Endothelial cell of umbilical vein (primary cell): ENCODE measurements at regions not wholly inside any gene's neighbourhood (a gene's known extent, or its start where the extent isn't known, plus 50 kb on each side); places are given as distances from the start of the nearest gene placed in this dataset.

Experiments
- BruUV-seq: library from RNA; stranded (reverse); fragments of 400-500 nt; replicated peaks from 2 replicates; lab custom pipeline; 2021; lab: Mats Ljungman, UMichigan
- CTCF ChIA-PET: fragments of 300-600, 350-600 bp; sonication (Branson Sonifier 250); formaldehyde crosslinking; loops from one replicate; lab custom pipeline; 2021; ENCODE audit warnings: antibody characterized with exemption, inconsistent platforms; lab: Charles Lee
- POLR2A ChIA-PET: fragments of 300-600, 350-600 bp; sonication (Branson Sonifier 250); formaldehyde crosslinking; loops from one replicate; lab custom pipeline; 2021; ENCODE audit warnings: antibody characterized with exemption, inconsistent platforms; lab: Charles Lee
- DNase-seq: peaks from one replicate; pipeline ENCODE4 v3.0.0-alpha.2; 2011; ENCODE audit warnings: low read depth, low spot score
- FAIRE-seq: peaks from 2 replicates; lab custom pipeline; 2011; peaks lifted over from hg19 to GRCh38; lab: Jason Lieb, UNC
- H2AFZ ChIP-seq: 2 replicates; pipeline ENCODE4 v1.6.0; 2012; ENCODE audit warnings: low read depth, low read length, control low read depth, inconsistent platforms
- H3K27ac ChIP-seq: 2 replicates; pipeline ENCODE4 v1.5.1; 2011; ENCODE audit warnings: low read depth, mild to moderate bottlenecking, control low read depth, low read length, moderate library complexity; ENCODE audit not compliant: insufficient read depth
- H3K27me3 ChIP-seq, 2 experiments: 2 replicates each; pipeline versions ENCODE4 v1.6.0 to v1.6.1; 2011; ENCODE audit warnings: low read length in 2 of 2, mixed read lengths in 1 of 2; ENCODE audit not compliant: control insufficient read depth in 2 of 2, insufficient read depth in 2 of 2
- H3K36me3 ChIP-seq, 2 experiments: 2 replicates in 1 of 2; 3 replicates in 1 of 2; pipeline ENCODE4 v1.5.1; 2011; ENCODE audit warnings: low read length in 2 of 2, mild to moderate bottlenecking in 1 of 2, moderate library complexity in 1 of 2; ENCODE audit not compliant: control insufficient read depth in 2 of 2, insufficient read depth in 2 of 2; ENCODE audit errors: extremely low read depth in 1 of 2
- H3K4me1 ChIP-seq: 3 replicates; pipeline ENCODE4 v1.5.1; 2011; ENCODE audit warnings: mild to moderate bottlenecking, low read length; ENCODE audit not compliant: control insufficient read depth, insufficient read depth; ENCODE audit errors: extremely low read depth
- H3K4me2 ChIP-seq: 2 replicates; pipeline ENCODE4 v1.6.1; 2011; ENCODE audit warnings: low read length, control low read depth, mixed read lengths; ENCODE audit not compliant: insufficient read depth
- H3K4me3 ChIP-seq, 3 experiments: fragments of 200-600 bp in 1 of 3; sonication (generic), shearing (Covaris generic) in 1 of 3; replicated peaks in 1 of 3; 2 replicates each; pipeline ENCODE4 v1.5.1; 2011 to 2016; ENCODE audit warnings: control low read depth in 3 of 3, low read length in 3 of 3, mild to moderate bottlenecking in 2 of 3, inconsistent platforms in 1 of 3, low read depth in 1 of 3, moderate library complexity in 1 of 3; ENCODE audit not compliant: insufficient read depth in 1 of 3
- H3K79me2 ChIP-seq: 2 replicates; pipeline ENCODE4 v1.6.0; 2012; ENCODE audit warnings: low read length, inconsistent platforms; ENCODE audit not compliant: control insufficient read depth, insufficient read depth
- H3K9ac ChIP-seq: replicated peaks from 2 replicates; pipeline ENCODE3; 2011; ENCODE audit warnings: low read length, control low read depth; ENCODE audit not compliant: insufficient read depth; ENCODE audit errors: extremely low read depth
- H3K9me1 ChIP-seq: replicated peaks from 3 replicates; pipeline ENCODE4 v1.6.0; 2011; ENCODE audit warnings: mild to moderate bottlenecking, low read length; ENCODE audit not compliant: control insufficient read depth, insufficient read depth; ENCODE audit errors: extremely low read depth
- H3K9me3 ChIP-seq: replicated peaks from 2 replicates; pipeline ENCODE4 v1.5.1; 2012; ENCODE audit warnings: low read length, inconsistent platforms; ENCODE audit not compliant: control insufficient read depth, insufficient read depth
- H4K20me1 ChIP-seq: replicated peaks from 2 replicates; pipeline ENCODE3; 2011; ENCODE audit warnings: mild to moderate bottlenecking, low read length; ENCODE audit not compliant: control insufficient read depth, insufficient read depth; ENCODE audit errors: extremely low read depth
- CTCF ChIP-seq, 2 donors: IDR thresholded peaks; 1 replicate in 1 of 2; 2 replicates in 1 of 2; pipeline ENCODE4 v1.5.1; 2011; ENCODE audit warnings: low read length in 2 of 2, mild to moderate bottlenecking in 2 of 2, moderate library complexity in 2 of 2, control low read depth in 1 of 2, inconsistent platforms in 1 of 2, low read depth in 1 of 2; ENCODE audit not compliant: insufficient read depth in 1 of 2; ENCODE audit errors: extremely low read depth in 1 of 2
- EZH2 ChIP-seq: IDR thresholded peaks from 2 replicates; pipeline ENCODE4 v1.6.1; 2012; ENCODE audit warnings: borderline replicate concordance, low read depth, mild to moderate bottlenecking, moderate library complexity, low read length, inconsistent platforms; ENCODE audit not compliant: severe bottlenecking
- FOS ChIP-seq: IDR thresholded peaks from 2 replicates; pipeline ENCODE4 v1.6.1; 2011; ENCODE audit warnings: mild to moderate bottlenecking, low read length, moderate library complexity, borderline replicate concordance; ENCODE audit not compliant: insufficient read depth
- GATA2 ChIP-seq: IDR thresholded peaks from 2 replicates; pipeline ENCODE4 v1.7.0; 2011; ENCODE audit warnings: low read depth, mild to moderate bottlenecking, moderate library complexity, mixed read lengths, low read length; ENCODE audit not compliant: insufficient read length, insufficient read depth
- JUN ChIP-seq: IDR thresholded peaks from 2 replicates; pipeline ENCODE4 v1.6.1; 2011; ENCODE audit warnings: borderline replicate concordance, low read depth; ENCODE audit not compliant: insufficient read length, insufficient read depth
- MAX ChIP-seq: IDR thresholded peaks from 2 replicates; pipeline ENCODE4 v1.6.1; 2011; ENCODE audit not compliant: insufficient read depth, insufficient read length
- MYC ChIP-seq: IDR thresholded peaks from one replicate; pipeline ENCODE4 v1.6.1; 2011; ENCODE audit warnings: mild to moderate bottlenecking, low read depth, low read length
- POLR2A ChIP-seq: IDR thresholded peaks from 2 replicates; pipeline ENCODE4 v1.6.1; 2012; ENCODE audit warnings: low read depth, mild to moderate bottlenecking, control low read depth, low read length
- POLR2AphosphoS5 ChIP-seq: IDR thresholded peaks from 2 replicates; pipeline ENCODE4 v1.6.1; 2012; ENCODE audit warnings: low read depth, mild to moderate bottlenecking, control low read depth, low read length, moderate library complexity; ENCODE audit not compliant: insufficient read depth
- dilution Hi-C: fragments of 300-500 bp; cut with MboI; formaldehyde crosslinking; loops from one replicate; pipeline ENCODE4 v1.15.0; 2019; ENCODE audit warnings: low sequenced_read_pairs; ENCODE audit not compliant: extremely low pct_ligation_motif_present
- intact Hi-C: fragments of 100-400 bp; cut with micrococcal nuclease; formaldehyde crosslinking; loops from one replicate; pipeline ENCODE4 v1.10.0; 2022

- no peaks in the 10 kb centered on the region for H3K79me2 ChIP-seq
- dilution Hi-C loops (no loop called here), intact Hi-C loops (no loop called here)
- TF ChIP-seq GATA2: no peak
- TF ChIP-seq MYC: no peak
- TF ChIP-seq CTCF (IDR thresholded peaks at IDR 0.05; ENCODE audit: extremely low read depth in 1 of 2, insufficient read depth in 1 of 2, low read depth in 1 of 2, low read length in 2 of 2): no peak
- no peak for TF ChIP-seq FOS
- TF ChIP-seq POLR2A: no peak
- TF ChIP-seq POLR2AphosphoS5: no peak
- no peak for TF ChIP-seq JUN
- TF ChIP-seq MAX: no peak
- TF ChIP-seq EZH2: no peak
- H3K4me1 ChIP-seq: no peaks in the 10 kb centered on the region
- H3K27ac ChIP-seq: no peak overlapping the region
- H3K9me1 ChIP-seq: no peaks in the 10 kb centered on the region
- H3K4me2 ChIP-seq: no peak overlapping the region
- DNase-seq (no peak), FAIRE-seq (no peak)
- CTCF ChIA-PET: no interaction called here
- no peak overlapping the region for H2AFZ ChIP-seq
- POLR2A ChIA-PET: no interaction called here
- no peaks in the 10 kb centered on the region for H4K20me1 ChIP-seq
- no peaks in the 10 kb centered on the region for H3K36me3 ChIP-seq
- H3K9me3 ChIP-seq: no peaks in the 10 kb centered on the region
- H3K4me3 ChIP-seq: no peak overlapping the region
- BruUV-seq: no TSS peak
- H3K27me3 ChIP-seq: peaks cover 0 to 2% of the 10 kb centered on the region in 2 experiments
- H3K9ac ChIP-seq: no peak overlapping the region
Observed at GRCh38 chr15:35649575-35649974, 103.6 kb upstream of the DPH6 start.
